GM12892 (cell line): ENCODE measurements at regions not wholly inside any gene's neighbourhood (a gene's known extent, or its start where the extent isn't known, plus 50 kb on each side); places are given as distances from the start of the nearest gene placed in this dataset.

Experiments used
- DNase-seq: peaks from one replicate; pipeline ENCODE4 v3.0.0; 2011; ENCODE audit not compliant: insufficient read length
- FAIRE-seq: peaks from 2 replicates; lab custom pipeline; 2011; peaks lifted over from hg19 to GRCh38; lab: Jason Lieb, UNC
- POLR2A ChIP-seq: IDR thresholded peaks from 2 replicates; pipeline ENCODE4 v1.6.1; 2011; ENCODE audit warnings: low read depth, low read length, control low read depth
- POLR2AphosphoS5 ChIP-seq: IDR thresholded peaks from 2 replicates; pipeline ENCODE4 v1.6.1; 2011; ENCODE audit warnings: low read depth, low read length, control low read depth
- TAF1 ChIP-seq: IDR thresholded peaks from 2 replicates; pipeline ENCODE4 v1.6.1; 2011; ENCODE audit warnings: low read depth, mild to moderate bottlenecking, control low read depth, low read length, borderline replicate concordance

DNA sequence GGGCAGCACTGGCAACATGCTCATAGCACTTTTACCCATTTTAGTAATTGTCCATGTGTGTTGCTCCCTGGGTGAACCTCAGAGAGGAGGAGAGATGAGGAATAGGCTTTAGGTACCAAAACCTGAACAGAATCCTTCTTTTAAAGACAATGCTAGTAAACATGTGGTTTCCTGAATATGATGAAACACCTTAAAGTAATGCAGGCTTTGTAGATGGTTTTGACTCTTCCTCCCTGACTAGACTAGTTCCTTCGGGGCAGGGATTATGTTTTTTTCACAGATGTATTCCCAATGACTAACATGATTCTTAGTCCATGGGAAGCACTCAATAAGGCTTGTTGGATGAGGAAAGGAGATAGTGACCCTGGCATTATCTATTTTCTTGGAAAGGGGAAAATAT, 367.6 kb upstream of the JAG1 start:
- no peak for FAIRE-seq

DNA sequence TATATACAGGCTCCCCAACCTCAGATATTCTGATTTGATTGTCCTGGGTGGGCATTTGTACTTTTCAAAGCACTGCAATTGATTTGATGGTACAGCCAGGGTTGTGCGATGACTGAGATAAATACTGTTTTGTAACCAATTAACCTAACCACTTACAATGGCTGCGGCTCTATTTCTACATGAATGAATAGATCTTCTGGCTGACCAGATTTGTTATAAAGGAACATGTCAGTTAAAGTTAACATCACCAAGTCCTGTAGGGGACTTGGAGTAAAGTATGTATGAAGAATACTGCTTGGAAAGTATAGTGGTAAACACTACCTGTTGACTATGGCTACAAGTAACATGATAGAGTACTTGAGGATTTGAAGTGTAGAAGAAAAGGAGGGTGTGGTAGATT, 369.2 kb upstream of the JAG1 start:
- DNase-seq (no peak), FAIRE-seq (no peak)
- no peak for TF ChIP-seq POLR2AphosphoS5
- TF ChIP-seq TAF1: no peak
- TF ChIP-seq POLR2A: no peak

More for the DNA sequence above, 367.6 kb upstream of the JAG1 start:
- no peak for TF ChIP-seq TAF1
- no peak for TF ChIP-seq POLR2AphosphoS5
- no peak for TF ChIP-seq POLR2A
- DNase-seq: no peak

- DNase-seq: no peak
- no peak for FAIRE-seq
- TF ChIP-seq POLR2AphosphoS5: no peak
- no peak for TF ChIP-seq POLR2A
- TF ChIP-seq TAF1: no peak
Observed at GRCh38 chr20:11044561-11044960, 370.8 kb upstream of the JAG1 start.

DNA sequence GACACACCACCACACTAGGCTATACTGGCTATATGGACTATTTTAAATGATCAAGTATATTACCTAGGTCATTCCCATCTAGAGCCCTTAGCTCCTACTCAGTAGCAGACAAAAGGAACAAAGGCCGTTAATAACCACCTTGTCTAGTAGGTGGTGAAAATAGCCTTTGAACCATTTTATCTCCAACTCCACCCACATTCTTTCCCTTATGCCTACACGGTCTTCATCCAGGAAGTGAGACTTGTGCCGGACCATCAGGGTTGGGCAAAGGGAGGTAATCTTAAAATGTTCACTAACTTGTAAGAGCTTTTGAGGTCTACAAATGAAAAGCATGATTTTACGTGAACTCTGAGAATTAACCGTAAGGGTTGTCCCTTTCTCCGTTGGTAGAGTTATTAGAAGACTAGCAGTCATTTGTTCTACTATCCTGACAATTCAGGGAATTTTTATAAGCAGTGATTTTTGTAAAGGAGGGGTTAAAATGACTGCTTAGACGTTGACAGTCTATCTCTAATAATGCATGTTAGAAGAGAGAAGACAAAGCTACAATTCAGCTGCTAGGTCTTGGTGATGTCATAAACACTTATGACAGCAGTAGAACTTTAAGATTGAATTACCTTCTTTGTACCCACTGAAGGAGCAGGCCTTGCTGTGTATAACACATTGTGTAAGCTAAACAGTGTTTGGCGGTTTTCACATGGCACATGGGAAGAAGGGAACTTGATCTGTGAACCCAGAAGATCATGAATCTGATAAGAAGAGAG, 371.8 kb upstream of the JAG1 start:
- no peak for DNase-seq
- TF ChIP-seq POLR2A: no peak
- no peak for TF ChIP-seq TAF1
- TF ChIP-seq POLR2AphosphoS5: no peak
- FAIRE-seq: no peak

- FAIRE-seq (no peak), DNase-seq (no peak)
- TF ChIP-seq POLR2AphosphoS5 (no peak), TAF1 (no peak), POLR2A (no peak)
Observed at GRCh38 chr20:11047559-11047958, 373.8 kb upstream of the JAG1 start.

GRCh38 chr20:11048739-11049138, 374.9 kb upstream of the JAG1 start:
- DNase-seq (no peak), FAIRE-seq (no peak)
- TF ChIP-seq POLR2AphosphoS5 (no peak), POLR2A (no peak), TAF1 (no peak)

DNA sequence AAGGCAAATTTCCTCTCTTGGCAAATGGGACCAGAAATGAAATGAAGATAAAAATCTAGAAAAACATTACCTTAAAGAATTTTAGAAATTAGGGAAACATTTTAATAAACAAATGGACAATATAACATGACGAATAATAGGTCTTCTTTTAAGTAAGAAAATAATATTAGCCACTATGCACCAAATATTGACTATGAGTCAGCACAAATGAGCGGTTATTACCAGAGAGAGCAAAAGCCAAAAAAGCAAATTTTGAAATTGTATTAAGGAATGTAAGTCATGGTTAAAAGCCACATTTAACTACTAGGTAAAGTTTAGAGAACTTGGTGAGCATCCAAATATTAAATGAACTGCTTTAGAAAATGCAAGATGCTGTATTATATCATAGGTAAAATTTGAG, 376.6 kb upstream of the JAG1 start:
- no peak for DNase-seq
- no peak for FAIRE-seq
- TF ChIP-seq POLR2AphosphoS5 (no peak), TAF1 (no peak), POLR2A (no peak)

DNA sequence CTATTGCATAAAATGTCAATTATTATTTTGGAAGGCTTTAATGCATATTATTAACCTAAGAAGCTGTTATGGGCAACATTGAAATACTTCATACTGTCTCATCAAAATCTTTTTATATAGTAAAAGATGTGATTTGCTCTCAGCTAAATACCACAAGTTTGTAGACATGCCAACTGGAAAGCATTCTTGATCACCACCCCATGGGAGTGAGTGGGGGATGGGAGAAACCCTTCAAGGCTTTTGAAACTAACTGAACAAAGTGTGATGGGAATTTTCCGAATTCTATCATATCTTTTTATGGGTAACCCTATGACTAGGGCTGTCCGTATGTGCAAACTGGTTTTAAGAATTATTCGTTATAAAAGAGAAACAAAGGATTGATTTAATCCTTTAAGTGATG, 377.3 kb upstream of the JAG1 start:
- TF ChIP-seq TAF1: no peak
- no peak for TF ChIP-seq POLR2A
- TF ChIP-seq POLR2AphosphoS5: no peak
- DNase-seq (no peak), FAIRE-seq (no peak)

- DNase-seq (no peak), FAIRE-seq (no peak)
- TF ChIP-seq POLR2AphosphoS5 (no peak), POLR2A (no peak), TAF1 (no peak)
Observed at GRCh38 chr20:11053310-11053709, 379.5 kb upstream of the JAG1 start.

GRCh38 chr20:11054266-11054993, 380.6 kb upstream of the JAG1 start:
- TF ChIP-seq TAF1 (no peak), POLR2A (no peak)
- no peak for FAIRE-seq
- no peak for DNase-seq

GRCh38 chr20:11056414-11056813, 382.6 kb upstream of the JAG1 start:
- DNase-seq (no peak), FAIRE-seq (no peak)
- no peak for TF ChIP-seq POLR2A
- TF ChIP-seq POLR2AphosphoS5: no peak
- no peak for TF ChIP-seq TAF1

GRCh38 chr20:11057624-11058023, 383.8 kb upstream of the JAG1 start:
- FAIRE-seq (no peak), DNase-seq (no peak)
- TF ChIP-seq POLR2AphosphoS5: no peak
- no peak for TF ChIP-seq TAF1
- no peak for TF ChIP-seq POLR2A
